ENCODE measurements at regions not wholly inside any gene's neighbourhood (a gene's known extent, or its start where the extent isn't known, plus 50 kb on each side); places are given as distances from the start of the nearest gene placed in this dataset.

DNA sequence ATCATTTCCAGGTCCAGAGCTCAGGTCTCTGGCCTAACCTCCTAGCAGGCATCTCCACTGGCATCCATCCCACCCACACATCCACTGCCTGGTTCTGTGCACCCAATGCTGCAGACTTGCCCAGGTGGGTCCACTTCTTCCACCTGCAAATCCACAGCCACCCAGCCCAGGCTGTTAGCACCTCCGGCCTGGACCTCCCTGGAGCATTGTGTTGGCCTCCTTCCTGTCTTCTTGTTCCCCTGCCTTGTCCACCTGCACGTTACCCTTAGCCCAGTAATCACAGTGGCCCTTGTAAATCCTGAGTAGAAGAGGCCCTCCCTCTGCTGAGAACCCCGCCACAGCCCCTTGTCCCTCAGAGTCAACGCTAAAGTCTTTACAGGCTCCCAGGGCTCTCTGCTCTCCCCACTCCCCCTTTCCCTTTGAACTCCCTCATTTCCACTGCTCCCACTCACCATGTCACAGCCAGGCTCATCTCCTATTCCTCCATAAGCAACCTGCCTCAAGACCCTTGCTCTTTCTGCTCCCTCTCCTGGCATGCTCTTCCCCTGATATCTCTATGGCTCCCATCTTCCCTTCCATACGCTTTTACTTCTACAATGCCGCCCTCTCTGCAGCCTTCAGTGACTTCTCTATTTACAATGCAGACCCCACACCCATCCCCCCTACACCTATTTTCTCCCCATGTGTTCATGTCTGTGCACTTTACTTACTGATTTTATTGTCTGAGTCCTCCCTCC is 288.8 kb downstream of the FOXL1 start:
- DNase-seq (ENCODE audit: low read depth in 2 of 2) = no peak

DNA sequence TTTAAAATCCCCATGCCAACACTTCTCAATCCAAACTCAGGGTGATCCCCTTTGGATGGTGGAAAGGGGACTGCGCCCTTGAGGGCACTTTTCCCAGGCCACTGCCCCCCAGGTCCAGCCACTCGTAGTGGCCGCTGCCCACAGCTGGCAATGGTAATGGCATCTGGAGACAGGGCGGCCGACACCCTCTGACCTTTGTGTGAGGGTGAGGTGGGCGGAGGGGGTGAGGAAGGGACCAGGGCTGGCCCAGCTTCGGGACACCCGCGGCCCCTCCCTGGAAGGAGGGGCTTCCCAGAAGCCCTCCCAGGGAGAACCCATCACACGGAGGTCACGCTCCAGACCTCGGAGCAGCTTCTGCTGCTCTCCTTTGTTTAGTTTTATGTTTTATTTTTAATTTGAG is 289.7 kb downstream of the FOXL1 start:
- no peak for DNase-seq (ENCODE audit: low read depth in 2 of 2)

DNA sequence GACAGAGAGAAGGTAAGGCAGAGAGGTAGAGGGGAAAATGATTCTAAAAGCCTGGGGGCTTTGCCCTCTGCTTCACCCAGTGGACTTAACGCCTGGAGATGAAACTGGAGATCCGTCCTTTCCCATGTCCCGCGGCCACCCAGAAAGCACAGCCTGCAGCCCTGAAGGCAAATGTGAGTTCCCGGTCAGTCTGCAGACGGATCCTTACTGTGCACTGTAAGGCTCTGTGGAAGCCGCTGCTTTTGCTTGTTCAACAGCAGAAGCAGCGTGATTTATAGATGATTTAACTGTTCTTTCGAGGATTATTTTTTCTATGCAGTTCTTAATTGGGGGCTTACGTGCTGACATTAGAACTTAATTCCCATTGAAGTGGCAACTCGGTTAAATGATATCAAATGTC is 290.4 kb downstream of the FOXL1 start:
- no peak for DNase-seq (ENCODE audit: low read depth in 2 of 2)

DNA sequence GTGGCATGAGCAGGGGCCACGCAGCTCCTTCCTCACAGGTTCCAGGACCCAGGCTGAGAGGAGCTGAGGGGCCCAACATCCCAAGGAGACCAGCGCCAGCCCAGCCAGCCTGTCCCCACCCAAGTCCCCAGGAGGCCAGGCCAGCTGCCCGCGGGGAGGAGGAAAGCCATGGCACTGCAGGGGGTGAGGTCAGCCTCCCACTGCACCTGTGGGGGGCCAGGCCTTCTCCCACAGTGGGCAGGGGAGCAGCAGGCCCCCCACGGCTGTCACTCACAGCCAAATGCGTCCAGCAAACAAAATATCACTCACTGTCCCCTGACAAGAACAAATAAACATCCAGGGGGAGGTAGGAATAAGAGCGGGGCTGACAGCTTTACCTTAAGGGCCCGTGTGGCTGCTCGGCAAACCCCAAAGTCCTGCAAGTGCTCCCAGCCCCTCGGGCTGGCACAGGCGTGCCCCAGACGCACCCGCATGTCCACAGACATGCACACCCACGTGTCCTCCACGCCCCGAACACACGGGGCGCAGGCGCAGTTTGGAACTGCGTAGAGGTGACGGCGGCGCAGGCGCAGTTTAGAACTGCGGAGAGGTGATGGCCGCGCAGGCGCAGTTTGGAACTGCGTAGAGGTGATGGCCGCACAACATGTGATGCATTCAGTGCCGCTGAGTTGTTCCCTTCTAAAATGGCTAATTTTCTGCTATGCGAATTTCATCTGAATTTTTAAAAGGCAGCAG is 291.1 kb downstream of the FOXL1 start:
- DNase-seq (ENCODE audit: low read depth in 2 of 2) = no peak

DNA sequence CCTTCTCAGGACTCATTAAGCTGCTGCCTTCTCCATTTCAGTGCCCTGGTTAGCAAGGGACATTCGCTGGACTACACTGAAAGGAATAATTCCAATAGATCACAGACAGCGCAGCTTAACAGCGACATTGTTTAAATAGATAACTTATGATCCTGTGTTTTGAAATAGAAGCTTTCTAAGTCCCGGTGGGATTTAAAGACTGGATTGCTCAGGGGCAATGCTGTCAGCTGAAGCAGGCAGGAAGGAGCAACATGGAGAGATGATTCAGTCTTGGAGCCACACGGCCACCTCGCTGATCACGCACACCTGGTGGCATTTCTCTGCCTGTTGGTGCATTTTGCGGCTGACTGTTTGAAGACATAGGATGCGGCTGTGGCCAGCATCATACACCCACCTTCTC is 292.0 kb downstream of the FOXL1 start:
- DNase-seq (ENCODE audit: low read depth in 2 of 2) = no peak

DNA sequence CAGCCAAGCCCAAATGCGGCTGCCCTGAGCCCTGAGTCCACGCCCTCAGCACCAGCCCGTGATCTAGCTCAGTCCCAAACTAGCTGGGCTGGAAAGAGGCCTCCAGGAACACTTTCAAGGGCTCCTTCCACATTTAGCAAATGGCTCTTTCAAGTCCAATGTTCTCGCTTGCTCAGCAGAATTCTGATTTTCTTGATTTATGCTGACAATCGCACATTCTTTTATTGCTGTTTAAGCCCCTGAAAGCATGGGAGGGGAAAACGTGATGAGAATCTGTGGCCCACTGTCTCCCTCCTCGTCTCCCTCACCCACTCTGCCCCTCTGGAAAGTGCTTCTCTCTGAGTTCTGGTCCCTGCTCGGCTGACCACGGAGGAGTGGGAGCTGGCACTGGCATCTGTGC is 293.8 kb downstream of the FOXL1 start:
- no peak for DNase-seq (ENCODE audit: low read depth in 2 of 2)

DNA sequence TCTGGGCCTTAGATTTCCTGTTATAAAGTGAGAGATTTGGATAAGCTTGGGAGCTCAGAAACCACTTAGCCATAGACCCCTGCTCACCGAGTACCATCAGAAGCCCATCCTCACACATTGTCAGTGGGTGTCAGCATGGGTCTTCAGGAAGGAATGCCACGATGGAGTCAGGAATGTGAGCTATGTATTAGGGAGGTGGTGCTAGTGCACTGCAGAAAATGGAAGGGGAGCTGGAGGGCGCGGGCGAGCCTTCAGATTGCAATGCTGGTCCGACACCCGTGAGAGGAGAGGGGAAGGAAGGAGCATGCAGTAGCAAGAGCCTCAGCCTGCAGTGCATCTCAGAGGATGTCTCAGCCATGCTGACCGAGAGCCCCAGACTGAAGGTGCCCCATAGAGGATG is 294.5 kb downstream of the FOXL1 start:
- DNase-seq (ENCODE audit: low read depth in 2 of 2) = no peak

DNA sequence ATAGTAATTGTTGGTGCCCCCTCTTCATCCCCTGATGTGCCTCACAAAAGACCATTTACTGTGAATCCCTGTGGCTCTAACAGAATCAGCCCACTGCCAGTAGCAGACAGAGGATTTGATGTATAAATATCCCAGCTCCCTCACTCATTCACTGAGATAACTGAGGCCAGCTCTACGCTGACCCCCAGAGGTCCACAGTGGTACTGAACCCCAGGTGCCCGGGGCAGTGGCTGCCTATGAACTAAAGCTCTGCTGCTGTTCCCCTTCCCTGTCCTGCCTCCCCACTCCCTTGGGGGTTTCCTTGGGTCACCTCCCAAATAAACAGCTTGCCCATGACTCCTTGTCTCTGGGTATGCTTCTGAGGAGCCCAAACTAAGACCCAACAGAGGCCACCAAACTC is 295.8 kb downstream of the FOXL1 start:
- peak in 1 of 2 experiments; percentile 32 for DNase-seq (ENCODE audit: low read depth in 2 of 2)

DNA sequence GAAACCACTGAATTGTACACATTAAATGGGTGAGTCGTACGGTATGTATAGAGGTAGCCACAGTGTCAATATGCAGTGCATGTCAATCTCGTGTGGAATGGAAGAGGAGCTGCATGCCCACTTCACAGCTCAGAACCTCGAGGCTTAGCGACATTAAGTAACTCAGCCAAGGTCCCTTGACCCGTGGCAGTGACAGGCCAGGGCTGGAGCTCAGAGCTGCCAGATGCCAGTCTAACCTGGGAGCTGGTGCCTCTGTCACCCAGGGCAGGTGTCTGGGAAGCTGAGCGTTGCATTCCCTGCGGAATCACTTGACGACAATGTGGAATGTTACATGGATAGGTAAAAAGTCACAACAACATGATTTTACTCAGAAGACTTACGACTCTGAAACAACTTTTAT is 298.1 kb downstream of the FOXL1 start:
- DNase-seq (ENCODE audit: low read depth in 2 of 2) = no peak

DNA sequence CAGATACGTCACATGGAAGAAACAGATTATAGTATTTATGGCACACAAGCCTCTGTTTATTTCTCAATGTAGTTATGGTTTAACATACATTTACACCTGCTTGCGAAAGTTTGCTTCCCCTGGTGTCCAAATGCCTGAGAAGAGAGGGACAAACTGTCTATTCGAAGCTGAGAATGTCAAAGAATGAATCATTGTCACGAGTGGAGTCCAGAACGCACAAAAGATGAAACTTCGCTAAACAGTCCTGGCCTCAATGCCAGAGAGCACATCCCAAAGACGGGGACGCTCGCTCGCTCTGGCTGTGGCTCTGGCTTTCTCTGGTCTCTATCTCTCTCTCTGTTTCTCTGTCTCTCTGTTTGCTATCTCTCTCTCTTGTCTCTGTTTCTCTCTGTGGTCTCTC is 298.8 kb downstream of the FOXL1 start:
- no peak for DNase-seq (ENCODE audit: low read depth in 2 of 2)

DNA sequence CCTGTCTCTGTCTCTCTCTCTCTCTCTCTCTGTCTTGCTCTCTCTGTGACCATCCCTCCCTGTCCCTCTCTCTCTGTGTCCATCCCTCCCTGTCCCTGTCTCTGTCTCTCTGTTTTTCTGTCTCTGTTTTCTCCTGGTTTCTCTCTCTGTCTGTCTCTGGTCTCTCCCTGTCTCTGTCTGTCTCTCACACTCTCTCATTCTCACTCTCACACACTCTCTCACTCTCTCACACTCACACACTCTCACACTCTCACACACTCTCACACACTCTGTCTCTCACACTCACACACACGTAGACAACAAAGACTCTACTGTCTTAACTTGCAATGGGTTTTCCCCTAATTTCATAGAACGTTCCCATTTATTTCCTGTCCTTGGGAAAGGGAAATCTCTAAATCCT is 299.5 kb downstream of the FOXL1 start:
- no peak for DNase-seq (ENCODE audit: low read depth in 2 of 2)

DNA sequence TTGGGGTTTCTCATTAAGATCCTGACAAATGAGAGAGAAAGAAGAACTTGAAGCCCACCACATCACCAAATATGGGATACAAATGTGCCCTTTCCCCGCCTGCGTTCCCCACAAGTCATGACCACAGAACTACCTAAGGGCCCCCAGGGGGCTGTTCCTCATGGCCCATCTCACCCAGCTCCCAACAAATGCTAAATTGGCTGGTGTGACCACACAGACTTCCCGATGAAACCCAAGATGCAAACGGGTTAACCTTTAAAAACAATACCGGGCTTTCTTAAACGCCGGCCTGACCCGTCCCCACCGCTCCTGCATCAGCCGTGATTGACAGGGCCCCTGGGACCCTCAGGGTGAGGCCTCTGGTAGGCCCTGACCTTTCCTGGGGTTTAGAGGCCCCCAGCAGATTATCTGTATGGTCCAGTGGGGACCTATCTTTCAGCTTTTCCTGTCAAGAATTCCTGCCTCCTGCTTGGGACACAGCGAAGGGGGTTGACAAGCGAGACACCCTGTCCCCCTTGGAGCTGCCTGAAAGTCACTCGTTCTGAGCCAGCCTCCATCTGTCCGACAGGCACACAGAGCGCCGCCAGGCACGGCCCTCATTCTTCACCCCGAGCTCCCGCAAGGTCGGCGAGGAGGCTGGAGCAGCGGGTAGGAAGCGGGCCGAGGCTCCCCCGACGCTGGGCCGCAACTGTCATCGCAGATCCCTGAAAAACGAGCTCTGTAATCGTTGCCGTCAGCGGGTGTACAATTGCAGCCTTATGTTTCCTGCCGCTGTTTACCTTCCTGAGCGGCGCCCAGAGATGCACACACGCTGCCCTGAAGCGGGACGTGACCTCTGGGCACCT is 300.1 kb downstream of the FOXL1 start:
- DNase-seq (ENCODE audit: low read depth in 2 of 2) = no peak

DNA sequence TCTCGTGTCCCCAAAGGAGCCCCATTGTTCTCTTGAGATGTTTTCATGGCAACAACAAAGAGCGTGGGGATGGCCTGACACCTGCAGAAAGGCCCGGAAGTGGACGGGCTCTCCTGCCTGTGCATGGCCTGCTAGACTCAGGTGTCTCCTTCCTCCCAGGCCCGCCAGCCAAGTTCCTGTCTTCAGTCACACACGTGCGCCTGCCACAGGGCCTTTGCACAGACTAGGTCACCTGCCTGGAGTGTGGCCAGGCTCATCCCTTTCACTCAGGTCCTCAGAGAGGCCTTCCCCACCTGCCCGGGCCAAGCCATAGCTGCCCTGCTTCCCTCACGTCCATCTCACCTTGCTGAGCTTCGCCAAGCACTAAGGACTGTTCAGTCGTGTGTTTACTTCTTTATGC is 300.9 kb downstream of the FOXL1 start:
- no peak for DNase-seq (ENCODE audit: low read depth in 2 of 2)

DNA sequence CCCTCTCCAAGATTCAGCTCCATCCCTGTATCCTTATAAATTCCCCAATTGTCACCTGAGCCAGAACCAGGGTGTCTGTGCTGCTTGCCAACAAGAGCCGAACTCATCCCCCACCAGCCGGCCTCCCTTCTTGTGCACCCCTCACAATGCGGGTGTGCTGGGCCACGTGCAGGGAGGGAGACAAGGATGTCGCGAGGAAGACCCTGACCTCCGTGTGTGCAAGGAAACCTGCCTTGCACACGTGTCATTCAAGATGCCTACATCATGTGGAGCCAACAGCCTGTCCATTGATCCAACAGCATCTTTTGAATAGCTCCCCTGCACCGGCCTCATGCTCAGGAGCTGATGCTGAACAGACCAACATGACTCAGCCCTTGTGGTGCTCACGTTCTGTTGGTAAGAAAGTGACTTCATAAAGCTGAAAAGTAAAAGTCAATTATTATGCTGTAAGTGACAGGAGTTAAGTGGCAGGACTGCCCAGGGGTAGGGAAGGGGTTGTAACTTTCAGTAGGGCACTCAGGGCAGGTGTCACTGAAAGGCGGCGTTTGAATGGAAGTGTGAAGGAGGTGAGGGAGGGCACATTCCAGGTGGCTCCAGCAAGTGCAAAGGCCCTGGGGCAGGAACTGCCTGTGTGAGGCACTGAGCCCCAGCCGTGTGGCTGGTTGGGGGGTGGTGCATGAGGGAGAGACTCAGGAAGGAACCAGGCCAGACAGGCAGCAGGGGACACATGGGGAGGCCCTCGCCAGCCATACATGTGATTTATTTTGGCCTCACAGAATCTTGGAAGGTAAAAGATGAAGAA is 302.2 kb downstream of the FOXL1 start:
- DNase-seq (ENCODE audit: low read depth in 2 of 2) = no peak

DNA sequence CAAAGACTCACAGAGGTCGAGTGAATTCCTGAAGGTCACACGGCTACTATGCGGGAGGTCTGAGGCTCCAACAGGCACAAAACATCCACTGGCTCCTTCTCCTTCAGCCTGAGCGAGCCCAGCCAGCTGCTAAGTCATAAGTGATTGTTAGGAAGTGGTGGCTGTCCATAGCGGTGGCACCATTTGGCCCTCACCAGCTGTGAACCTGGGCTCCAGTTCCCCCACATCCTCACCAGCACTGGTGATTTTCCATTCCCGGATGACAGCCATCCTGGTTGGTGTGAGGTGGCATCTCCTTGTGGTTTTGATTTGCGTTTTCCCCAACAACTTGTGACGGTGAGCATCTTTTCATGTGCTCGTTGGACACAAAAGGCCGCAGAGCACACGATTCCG is 302.8 kb downstream of the FOXL1 start:
- DNase-seq (ENCODE audit: low read depth in 2 of 2) = no peak

DNA sequence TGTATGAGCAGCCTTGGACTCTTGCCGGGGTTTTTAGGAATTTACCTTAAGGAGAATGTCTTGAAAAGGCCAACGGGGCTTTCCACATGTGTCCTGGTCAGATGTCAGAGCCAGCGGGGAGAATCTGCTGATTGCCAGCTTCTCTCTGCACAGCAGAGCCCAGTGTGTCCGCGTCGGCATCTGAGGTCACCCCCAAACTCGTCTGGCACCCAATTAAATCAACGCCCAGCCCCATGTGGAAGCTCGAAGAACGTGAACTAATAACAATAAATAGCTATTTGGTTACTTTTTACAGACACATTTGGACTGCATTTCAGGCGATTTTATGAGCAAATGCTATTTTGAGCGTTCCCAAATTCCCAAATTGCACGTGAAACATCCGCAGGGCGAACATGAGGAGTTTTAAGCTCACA is 303.5 kb downstream of the FOXL1 start:
- no peak for DNase-seq (ENCODE audit: low read depth in 2 of 2)

DNA sequence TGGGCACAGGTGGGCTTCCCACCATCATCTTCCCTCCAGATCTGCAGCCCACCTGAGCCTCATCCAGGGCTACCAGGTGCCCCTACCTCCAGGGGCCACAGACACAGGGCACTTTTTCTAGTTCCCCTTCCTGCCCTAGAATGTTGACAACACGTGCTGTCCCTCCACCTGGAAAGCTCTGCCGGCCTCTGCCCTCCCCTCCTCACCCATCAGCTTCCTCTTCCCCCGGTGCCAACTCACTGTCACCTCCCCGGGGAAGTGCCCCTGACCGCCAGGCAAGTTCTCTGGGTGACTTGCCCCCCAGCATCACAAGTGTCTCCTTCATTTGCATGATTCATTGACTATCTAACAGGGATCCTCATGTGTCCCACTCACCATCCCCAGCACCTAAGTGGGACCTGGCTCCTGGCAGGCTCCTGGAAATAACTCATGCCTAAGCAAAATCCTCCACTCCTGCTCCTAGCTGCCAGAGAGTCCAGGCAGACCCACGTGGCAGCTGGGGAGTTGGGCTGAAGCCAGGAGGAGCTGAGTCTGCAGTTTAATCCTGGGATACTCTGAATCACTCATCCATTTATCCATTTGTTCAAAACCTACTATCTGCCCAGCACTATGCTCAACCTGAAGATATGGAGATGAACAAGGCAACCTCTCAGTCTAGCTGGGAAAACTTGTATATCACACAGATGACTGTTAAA is 304.4 kb downstream of the FOXL1 start:
- DNase-seq (ENCODE audit: low read depth in 2 of 2) = no peak

DNA sequence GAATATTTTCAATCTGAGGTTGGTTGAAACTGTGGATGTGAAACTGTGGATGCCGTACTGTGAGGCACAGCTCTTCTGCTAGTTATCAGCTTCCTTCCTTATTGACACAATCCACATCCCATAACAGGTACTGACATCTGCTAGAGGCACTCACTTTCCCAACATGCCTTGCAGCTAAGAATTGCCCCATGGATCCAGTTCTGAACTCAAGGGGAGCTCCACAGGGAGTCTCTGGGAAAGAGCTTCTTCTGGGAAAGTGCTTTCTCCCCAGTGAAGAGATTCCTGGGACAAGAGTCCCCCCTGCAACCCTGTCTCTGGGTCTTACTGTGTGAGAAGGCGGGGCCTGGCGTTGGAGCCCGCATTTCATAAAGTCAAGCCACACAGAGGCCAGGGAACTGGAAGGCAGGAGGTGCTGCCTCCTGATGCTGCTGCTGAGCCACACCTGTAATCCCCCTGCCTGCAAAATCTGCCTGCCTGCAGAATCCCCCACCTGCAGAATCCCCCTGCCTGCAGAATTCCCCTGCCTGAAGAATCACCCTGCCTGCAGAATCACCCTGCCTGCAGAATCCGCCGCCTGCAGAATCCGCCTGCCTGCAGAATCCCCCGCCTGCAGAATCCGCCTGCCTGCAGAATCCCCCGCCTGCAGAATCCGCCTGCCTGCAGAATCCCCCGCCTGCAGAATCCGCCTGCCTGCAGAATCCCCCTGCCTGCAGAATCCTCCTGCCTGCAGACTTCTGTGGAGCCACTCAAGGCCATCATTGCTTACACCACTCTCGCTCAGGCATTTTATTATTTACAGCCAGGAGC is 305.4 kb downstream of the FOXL1 start:
- no peak for DNase-seq (ENCODE audit: low read depth in 2 of 2)

DNA sequence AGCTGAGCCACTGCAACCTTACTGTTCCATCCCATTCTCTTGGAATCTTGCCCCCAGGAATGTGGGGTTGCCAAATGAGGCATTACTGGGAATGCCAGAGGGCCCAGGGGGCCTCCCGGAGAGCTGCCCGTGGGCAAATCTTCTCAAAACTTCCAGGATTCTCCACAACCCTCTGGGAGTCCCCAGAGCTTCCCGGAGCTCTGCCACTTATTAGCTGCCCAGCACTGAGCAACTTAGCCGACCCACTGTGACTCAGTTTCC is 306.0 kb downstream of the FOXL1 start:
- DNase-seq (ENCODE audit: low read depth in 2 of 2) = no peak

DNA sequence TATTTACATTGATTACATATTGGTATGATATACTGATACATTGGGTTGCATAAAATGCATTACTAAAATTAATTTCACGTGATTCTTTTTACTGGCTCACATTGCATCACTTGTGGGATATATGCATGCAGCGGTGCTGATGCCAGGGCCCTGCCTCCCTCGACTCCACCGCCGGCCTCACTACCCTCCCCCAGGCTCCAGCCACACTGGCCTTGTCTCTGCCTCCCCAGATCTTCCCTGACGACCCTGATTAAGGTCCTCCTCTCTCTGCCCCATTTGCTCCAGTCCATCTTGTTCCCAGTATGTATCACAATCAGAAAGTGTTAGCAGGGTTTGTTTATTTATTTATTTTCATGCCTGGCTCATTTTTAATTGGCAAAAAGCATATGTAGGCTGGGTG is 306.8 kb downstream of the FOXL1 start:
- DNase-seq (ENCODE audit: low read depth in 2 of 2) = no peak

DNA sequence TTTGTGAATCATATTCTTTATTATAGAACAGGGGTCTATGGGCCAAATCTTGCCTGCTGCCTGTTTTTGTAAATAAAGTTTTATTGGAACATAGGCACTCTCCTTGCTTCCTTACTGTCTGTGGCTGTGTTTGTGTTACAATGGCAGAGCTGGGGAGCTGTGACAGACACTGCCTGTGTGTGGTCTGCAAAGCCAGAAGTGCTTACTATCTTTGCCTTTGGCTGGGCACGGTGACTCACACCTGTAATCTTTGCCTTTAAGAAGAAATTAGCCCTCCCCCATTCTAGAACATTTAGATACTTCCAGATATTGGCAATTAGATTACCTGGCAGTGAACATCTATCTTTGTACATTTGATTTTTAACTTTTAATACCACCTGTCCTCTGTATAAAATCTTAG is 308.3 kb downstream of the FOXL1 start:
- no peak for DNase-seq (ENCODE audit: low read depth in 2 of 2)

Data from stimulated activated CD4-positive, alpha-beta T cell treated with anti-CD3 and anti-CD28 coated beads, Interleukin-12 subunit alpha, Interleukin-12 subunit beta, amount 100 ng/mL, for 24 hours (primary cell).